ENCODE measurements at regions not wholly inside any gene's neighbourhood (a gene's known extent, or its start where the extent isn't known, plus 50 kb on each side); places are given as distances from the start of the nearest gene placed in this dataset.

- TF ChIP-seq POLR2A (IDR thresholded peaks at IDR 0.05), result no peak
- TF ChIP-seq, protein P1, sequence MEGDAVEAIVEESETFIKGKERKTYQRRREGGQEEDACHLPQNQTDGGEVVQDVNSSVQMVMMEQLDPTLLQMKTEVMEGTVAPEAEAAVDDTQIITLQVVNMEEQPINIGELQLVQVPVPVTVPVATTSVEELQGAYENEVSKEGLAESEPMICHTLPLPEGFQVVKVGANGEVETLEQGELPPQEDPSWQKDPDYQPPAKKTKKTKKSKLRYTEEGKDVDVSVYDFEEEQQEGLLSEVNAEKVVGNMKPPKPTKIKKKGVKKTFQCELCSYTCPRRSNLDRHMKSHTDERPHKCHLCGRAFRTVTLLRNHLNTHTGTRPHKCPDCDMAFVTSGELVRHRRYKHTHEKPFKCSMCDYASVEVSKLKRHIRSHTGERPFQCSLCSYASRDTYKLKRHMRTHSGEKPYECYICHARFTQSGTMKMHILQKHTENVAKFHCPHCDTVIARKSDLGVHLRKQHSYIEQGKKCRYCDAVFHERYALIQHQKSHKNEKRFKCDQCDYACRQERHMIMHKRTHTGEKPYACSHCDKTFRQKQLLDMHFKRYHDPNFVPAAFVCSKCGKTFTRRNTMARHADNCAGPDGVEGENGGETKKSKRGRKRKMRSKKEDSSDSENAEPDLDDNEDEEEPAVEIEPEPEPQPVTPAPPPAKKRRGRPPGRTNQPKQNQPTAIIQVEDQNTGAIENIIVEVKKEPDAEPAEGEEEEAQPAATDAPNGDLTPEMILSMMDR (IDR thresholded peaks at IDR 0.05), result no peak
These were observed 110.3 kb upstream of the RAB12 start for GRCh38 chr18:8498905-8499304.

All from breast epithelium (tissue), 3 donors.